ENCODE measurements at regions not wholly inside any gene's neighbourhood (a gene's known extent, or its start where the extent isn't known, plus 50 kb on each side); places are given as distances from the start of the nearest gene placed in this dataset.

- H3K27ac ChIP-seq = no peak overlapping the region
- H3K36me3 ChIP-seq = no peaks in the 10 kb centered on the region
- H3K27me3 ChIP-seq = no peaks in the 10 kb centered on the region
- TF ChIP-seq CTCF (IDR thresholded peaks at IDR 0.05) = no peak
- H3K9me3 ChIP-seq = peaks cover 0 to 3% of the 10 kb centered on the region in 2 donors
- ATAC-seq = no peak
- no peak overlapping the region for H3K4me3 ChIP-seq
- DNase-seq = no peak
- H3K4me1 ChIP-seq = no peaks in the 10 kb centered on the region
- intact Hi-C loops (cut with DNase I) = no loop called here
Observed at GRCh38 chr12:33825986-33826602, 196.2 kb upstream of the ALG10 start.

- Histone ChIP-seq H3K27me3 (no peaks in the 10 kb centered on the region), H3K36me3 (no peaks in the 10 kb centered on the region), H3K4me1 (no peaks in the 10 kb centered on the region), H3K9me3 (no peaks in the 10 kb centered on the region), H3K27ac (no peak overlapping the region), H3K4me3 (no peak overlapping the region)
- TF ChIP-seq CTCF (IDR thresholded peaks at IDR 0.05) = no peak
- ATAC-seq (no peak), DNase-seq (no peak)
- intact Hi-C loops (cut with DNase I) = no loop called here
Observed at GRCh38 chr12:33828326-33828725, 194.0 kb upstream of the ALG10 start.

- H3K36me3 ChIP-seq = no peaks in the 10 kb centered on the region
- H3K27me3 ChIP-seq = no peaks in the 10 kb centered on the region
- H3K4me3 ChIP-seq = no peak overlapping the region
- H3K27ac ChIP-seq = no peak overlapping the region
- H3K4me1 ChIP-seq = no peaks in the 10 kb centered on the region
- DNase-seq (no peak), ATAC-seq (no peak)
- TF ChIP-seq CTCF (IDR thresholded peaks at IDR 0.05) = no peak
- H3K9me3 ChIP-seq = no peaks in the 10 kb centered on the region
- intact Hi-C loops (cut with DNase I) = no loop called here
Observed at GRCh38 chr12:33830070-33830469, 192.2 kb upstream of the ALG10 start.

GRCh38 chr12:33832900-33833299 is 189.4 kb upstream of the ALG10 start:
- Histone ChIP-seq H3K4me1 (no peaks in the 10 kb centered on the region), H3K27me3 (no peaks in the 10 kb centered on the region), H3K9me3 (no peaks in the 10 kb centered on the region), H3K36me3 (no peaks in the 10 kb centered on the region), H3K4me3 (no peak overlapping the region), H3K27ac (no peak overlapping the region)
- DNase-seq (no peak), ATAC-seq (no peak)
- intact Hi-C loops (cut with DNase I) = no loop called here
- TF ChIP-seq CTCF (IDR thresholded peaks at IDR 0.05) = no peak

- ATAC-seq = no peak
- Histone ChIP-seq H3K27me3 (no peaks in the 10 kb centered on the region), H3K27ac (no peak overlapping the region), H3K36me3 (no peaks in the 10 kb centered on the region), H3K4me3 (no peak overlapping the region), H3K9me3 (no peaks in the 10 kb centered on the region), H3K4me1 (no peaks in the 10 kb centered on the region)
- intact Hi-C loops (cut with DNase I) = no loop called here
- no peak for TF ChIP-seq CTCF (IDR thresholded peaks at IDR 0.05)
- DNase-seq = no peak
Observed at GRCh38 chr12:33834672-33835071, 187.6 kb upstream of the ALG10 start.

All from left lung (tissue), 4 donors.